H9 (cell line): ENCODE measurements at regions not wholly inside any gene's neighbourhood (a gene's known extent, or its start where the extent isn't known, plus 50 kb on each side); places are given as distances from the start of the nearest gene placed in this dataset.

Experiments used
- DNase-seq: peaks from one replicate; pipeline ENCODE4 v3.0.0-alpha.2; 2017
- H2AFZ ChIP-seq: one replicate; pipeline ENCODE4 v1.6.1; 2013; ENCODE audit warnings: mild to moderate bottlenecking, low read length, control low read depth, moderate library complexity
- H2AK5ac ChIP-seq: 2 replicates; pipeline ENCODE4 v1.6.1; 2013; ENCODE audit warnings: low read length, control low read depth, mixed read lengths; ENCODE audit not compliant: insufficient read length
- H2BK120ac ChIP-seq: one replicate; pipeline ENCODE4 v1.6.1; 2013; ENCODE audit warnings: low read depth, mild to moderate bottlenecking, low read length, control low read depth, inconsistent platforms; ENCODE audit not compliant: poor library complexity, severe bottlenecking
- H2BK12ac ChIP-seq: 2 replicates; pipeline ENCODE4 v1.6.1; 2013; ENCODE audit warnings: low read length, control low read depth, mixed read lengths, low read depth; ENCODE audit not compliant: insufficient read length
- H2BK15ac ChIP-seq: 2 replicates; pipeline ENCODE4 v1.6.1; 2013; ENCODE audit warnings: low read depth, low read length, control low read depth
- H2BK20ac ChIP-seq: one replicate; pipeline ENCODE4 v1.6.1; 2013; ENCODE audit warnings: low read depth, mild to moderate bottlenecking, low read length, control low read depth, inconsistent platforms; ENCODE audit not compliant: poor library complexity, severe bottlenecking
- H2BK5ac ChIP-seq: 2 replicates; pipeline ENCODE4 v1.6.1; 2013; ENCODE audit warnings: low read length, control low read depth, mixed read lengths; ENCODE audit not compliant: insufficient read length
- H3K14ac ChIP-seq: 2 replicates; pipeline ENCODE4 v1.6.1; 2013; ENCODE audit warnings: low read length, control low read depth; ENCODE audit not compliant: insufficient read depth
- H3K18ac ChIP-seq: 2 replicates; pipeline ENCODE4 v1.6.1; 2013; ENCODE audit warnings: low read depth, mild to moderate bottlenecking, mixed read lengths, low read length, control low read depth; ENCODE audit not compliant: insufficient read length
- H3K23ac ChIP-seq: 2 replicates; pipeline ENCODE4 v1.6.1; 2013; ENCODE audit warnings: low read length, control low read depth, mixed read lengths, low read depth; ENCODE audit not compliant: insufficient read length
- H3K23me2 ChIP-seq: 2 replicates; pipeline ENCODE4 v1.6.1; 2013; ENCODE audit warnings: low read depth, mild to moderate bottlenecking, mixed read lengths, low read length, control low read depth; ENCODE audit not compliant: insufficient read length, poor library complexity, severe bottlenecking
- H3K27ac ChIP-seq: 2 replicates; pipeline ENCODE4 v1.5.1; 2013; ENCODE audit warnings: low read length, control low read depth, mixed read lengths, low read depth; ENCODE audit not compliant: insufficient read length
- H3K27me3 ChIP-seq: 2 replicates; pipeline ENCODE4 v1.6.1; 2013; ENCODE audit warnings: low read length, control low read depth, inconsistent platforms; ENCODE audit not compliant: insufficient read depth
- H3K4ac ChIP-seq: 2 replicates; pipeline ENCODE4 v1.6.1; 2013; ENCODE audit warnings: low read depth, mild to moderate bottlenecking, control low read depth, inconsistent platforms, low read length, moderate library complexity
- H3K4me1 ChIP-seq: 2 replicates; pipeline ENCODE4 v1.6.1; 2013; ENCODE audit warnings: low read length, control low read depth, inconsistent platforms; ENCODE audit not compliant: insufficient read depth
- H3K4me2 ChIP-seq: 2 replicates; pipeline ENCODE4 v1.6.1; 2013; ENCODE audit warnings: low read length, control low read depth, mixed read lengths; ENCODE audit not compliant: insufficient read length, insufficient read depth
- H3K56ac ChIP-seq: 2 replicates; pipeline ENCODE4 v1.6.1; 2013; ENCODE audit warnings: low read depth, mild to moderate bottlenecking, mixed read lengths, low read length, control low read depth; ENCODE audit not compliant: insufficient read length
- H3K79me1 ChIP-seq: 2 replicates; pipeline ENCODE4 v1.6.1; 2013; ENCODE audit warnings: low read depth, mild to moderate bottlenecking, moderate library complexity, low read length, control low read depth, inconsistent platforms; ENCODE audit not compliant: insufficient read depth, poor library complexity, severe bottlenecking
- H3K79me2 ChIP-seq: 2 replicates; pipeline ENCODE4 v1.6.1; 2013; ENCODE audit warnings: low read length, control low read depth, inconsistent platforms; ENCODE audit not compliant: insufficient read depth
- H3K9ac ChIP-seq: 2 replicates; pipeline ENCODE4 v1.6.1; 2013; ENCODE audit warnings: low read length, control low read depth, mixed read lengths; ENCODE audit not compliant: insufficient read length; ENCODE audit errors: extremely low read depth
- H3K9me3 ChIP-seq: one replicate; pipeline ENCODE4 v1.6.1; 2013; ENCODE audit warnings: low read depth, low read length, inconsistent platforms; ENCODE audit not compliant: control insufficient read depth
- H3T11ph ChIP-seq: one replicate; pipeline ENCODE4 v1.6.1; 2013; ENCODE audit warnings: mild to moderate bottlenecking, low read length, control low read depth, inconsistent platforms
- H4K20me1 ChIP-seq: one replicate; pipeline ENCODE4 v1.6.1; 2013; ENCODE audit not compliant: control insufficient read depth, insufficient read length, insufficient read depth
- H4K5ac ChIP-seq: 2 replicates; pipeline ENCODE4 v1.6.1; 2013; ENCODE audit warnings: low read depth, mild to moderate bottlenecking, mixed read lengths, low read length, control low read depth; ENCODE audit not compliant: insufficient read length
- H4K8ac ChIP-seq: replicated peaks from 2 replicates; pipeline ENCODE4 v1.6.1; 2013; ENCODE audit warnings: low read length, control low read depth, mixed read lengths, low read depth; ENCODE audit not compliant: insufficient read length
- H4K91ac ChIP-seq: 2 replicates; pipeline ENCODE4 v1.6.1; 2013; ENCODE audit warnings: low read depth, mild to moderate bottlenecking, moderate library complexity, mixed read lengths, low read length, control low read depth; ENCODE audit not compliant: insufficient read length
- H3K27ac Mint-ChIP-seq, 3 experiments: 2 replicates in 2 of 3; 3 replicates in 1 of 3; pipeline ENCODE4 v1.8.0; 2020 to 2021; ENCODE audit warnings: mixed read lengths in 3 of 3, mild to moderate bottlenecking in 1 of 3, moderate library complexity in 1 of 3
- H3K27me3 Mint-ChIP-seq: 2 replicates; pipeline ENCODE4 v1.8.0; 2021; ENCODE audit warnings: low read depth, mild to moderate bottlenecking, moderate library complexity, mixed read lengths
- H3K36me3 Mint-ChIP-seq, 3 experiments: 2 replicates in 2 of 3; 3 replicates in 1 of 3; pipeline ENCODE4 v1.8.0; 2020 to 2021; ENCODE audit warnings: low read depth in 3 of 3, mixed read lengths in 3 of 3; ENCODE audit not compliant: insufficient read depth in 1 of 3
- H3K4me1 Mint-ChIP-seq, 2 experiments: 2 replicates each; pipeline ENCODE4 v1.8.0; 2020; ENCODE audit warnings: mixed read lengths in 2 of 2
- H3K4me3 Mint-ChIP-seq, 2 experiments: 2 replicates in 1 of 2; 3 replicates in 1 of 2; pipeline ENCODE4 v1.8.0; 2020 to 2021; ENCODE audit warnings: mild to moderate bottlenecking in 2 of 2, mixed read lengths in 2 of 2, moderate library complexity in 1 of 2
- H3K9me3 Mint-ChIP-seq, 2 experiments: 2 replicates in 1 of 2; 3 replicates in 1 of 2; pipeline ENCODE4 v1.8.0; 2020; ENCODE audit warnings: mild to moderate bottlenecking in 2 of 2, mixed read lengths in 2 of 2, moderate library complexity in 1 of 2
- WGBS: extraction: QIAGEN DNeasy Blood & Tissue Kit; methylation state at CpG from one replicate; pipeline ENCODE4 v1.1.7; 2013; ENCODE audit warnings: missing lambda C conversion rate, low lambda C conversion rate, mixed read lengths; ENCODE audit not compliant: insufficient read length; ENCODE audit errors: extremely low coverage; 5-methylcytosine and 5-hydroxymethylcytosine counted together
- TF ChIP-seq, protein P1 (sequence below): fragments of 200-600 bp; sonication (generic); conservative IDR thresholded peaks from 3 replicates; pipeline ENCODE4 v1.8.0; 2021; ENCODE audit warnings: antibody characterized with exemption, mild to moderate bottlenecking

DNA sequence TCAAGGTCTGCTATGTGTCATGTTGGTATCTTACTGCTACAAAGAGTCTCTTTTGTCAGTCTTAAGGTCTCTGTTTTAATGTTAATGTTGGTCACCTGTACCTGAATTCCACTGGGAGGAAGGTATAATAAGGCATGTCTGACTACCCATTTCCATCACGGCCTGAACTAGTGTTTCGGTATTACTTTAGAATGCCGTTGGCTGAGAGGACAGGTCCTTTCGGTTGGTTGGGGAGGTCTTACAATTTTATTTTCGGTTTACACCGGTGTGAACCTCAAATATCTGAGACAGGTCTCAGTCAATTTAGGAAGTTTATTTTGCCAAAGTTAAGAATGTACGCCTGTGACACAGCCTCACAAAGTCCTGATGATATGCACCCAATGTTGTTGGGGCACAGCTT, 154.9 kb upstream of the ABCA1 start:
- peaks cover 24 to 27% of the 10 kb centered on the region in 2 experiments for H3K4me1 Mint-ChIP-seq
- no peak overlapping the region for H3T11ph ChIP-seq
- H3K56ac ChIP-seq: no peak overlapping the region
- H3K4me1 ChIP-seq: peaks cover 4% of the 10 kb centered on the region; the same call in 1 of the 2 replicates
- no peak overlapping the region for H2BK5ac ChIP-seq
- no peaks in the 10 kb centered on the region for H3K23me2 ChIP-seq
- no peak overlapping the region for H2BK12ac ChIP-seq
- peak overlapping the region in 1 of 3 experiments; percentile 26; a peak in 1 of 7 replicates for H3K27ac Mint-ChIP-seq
- H3K9ac ChIP-seq: peak overlapping the region; percentile 11
- no peak overlapping the region for H3K4ac ChIP-seq
- peaks cover 0 to 4% of the 10 kb centered on the region in 2 experiments; a peak in 1 of 5 replicates for H3K9me3 Mint-ChIP-seq
- no CpG with 5 or more reads among the region's 7 CpGs for WGBS
- H3K27me3 Mint-ChIP-seq: no peaks in the 10 kb centered on the region
- H2AK5ac ChIP-seq: no peak overlapping the region
- no peaks in the 10 kb centered on the region for H3K27me3 ChIP-seq
- TF ChIP-seq, protein P1, sequence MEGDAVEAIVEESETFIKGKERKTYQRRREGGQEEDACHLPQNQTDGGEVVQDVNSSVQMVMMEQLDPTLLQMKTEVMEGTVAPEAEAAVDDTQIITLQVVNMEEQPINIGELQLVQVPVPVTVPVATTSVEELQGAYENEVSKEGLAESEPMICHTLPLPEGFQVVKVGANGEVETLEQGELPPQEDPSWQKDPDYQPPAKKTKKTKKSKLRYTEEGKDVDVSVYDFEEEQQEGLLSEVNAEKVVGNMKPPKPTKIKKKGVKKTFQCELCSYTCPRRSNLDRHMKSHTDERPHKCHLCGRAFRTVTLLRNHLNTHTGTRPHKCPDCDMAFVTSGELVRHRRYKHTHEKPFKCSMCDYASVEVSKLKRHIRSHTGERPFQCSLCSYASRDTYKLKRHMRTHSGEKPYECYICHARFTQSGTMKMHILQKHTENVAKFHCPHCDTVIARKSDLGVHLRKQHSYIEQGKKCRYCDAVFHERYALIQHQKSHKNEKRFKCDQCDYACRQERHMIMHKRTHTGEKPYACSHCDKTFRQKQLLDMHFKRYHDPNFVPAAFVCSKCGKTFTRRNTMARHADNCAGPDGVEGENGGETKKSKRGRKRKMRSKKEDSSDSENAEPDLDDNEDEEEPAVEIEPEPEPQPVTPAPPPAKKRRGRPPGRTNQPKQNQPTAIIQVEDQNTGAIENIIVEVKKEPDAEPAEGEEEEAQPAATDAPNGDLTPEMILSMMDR: no peak
- no peak overlapping the region for H4K8ac ChIP-seq
- H3K9me3 ChIP-seq: no peaks in the 10 kb centered on the region
- H2BK20ac ChIP-seq: no peak overlapping the region
- H4K5ac ChIP-seq: no peak overlapping the region
- no peak overlapping the region for H3K27ac ChIP-seq
- H4K20me1 ChIP-seq: no peaks in the 10 kb centered on the region
- no peak overlapping the region for H3K23ac ChIP-seq
- H2BK120ac ChIP-seq: no peak overlapping the region
- no peak overlapping the region for H3K14ac ChIP-seq
- no peaks in the 10 kb centered on the region for H3K79me2 ChIP-seq
- no peaks in the 10 kb centered on the region for H3K79me1 ChIP-seq
- H3K36me3 Mint-ChIP-seq: peaks cover 0 to 4% (median 0%) of the 10 kb centered on the region in 3 experiments; a peak in 1 of 7 replicates
- no peak overlapping the region for H2BK15ac ChIP-seq
- H3K4me3 Mint-ChIP-seq: no peak overlapping the region
- H3K4me2 ChIP-seq: no peak overlapping the region
- H4K91ac ChIP-seq: no peak overlapping the region
- no peak overlapping the region for H3K18ac ChIP-seq
- DNase-seq: no peak
- H2AFZ ChIP-seq: no peak overlapping the region
